ENCODE measurements at regions not wholly inside any gene's neighbourhood (a gene's known extent, or its start where the extent isn't known, plus 50 kb on each side); places are given as distances from the start of the nearest gene placed in this dataset.

DNA sequence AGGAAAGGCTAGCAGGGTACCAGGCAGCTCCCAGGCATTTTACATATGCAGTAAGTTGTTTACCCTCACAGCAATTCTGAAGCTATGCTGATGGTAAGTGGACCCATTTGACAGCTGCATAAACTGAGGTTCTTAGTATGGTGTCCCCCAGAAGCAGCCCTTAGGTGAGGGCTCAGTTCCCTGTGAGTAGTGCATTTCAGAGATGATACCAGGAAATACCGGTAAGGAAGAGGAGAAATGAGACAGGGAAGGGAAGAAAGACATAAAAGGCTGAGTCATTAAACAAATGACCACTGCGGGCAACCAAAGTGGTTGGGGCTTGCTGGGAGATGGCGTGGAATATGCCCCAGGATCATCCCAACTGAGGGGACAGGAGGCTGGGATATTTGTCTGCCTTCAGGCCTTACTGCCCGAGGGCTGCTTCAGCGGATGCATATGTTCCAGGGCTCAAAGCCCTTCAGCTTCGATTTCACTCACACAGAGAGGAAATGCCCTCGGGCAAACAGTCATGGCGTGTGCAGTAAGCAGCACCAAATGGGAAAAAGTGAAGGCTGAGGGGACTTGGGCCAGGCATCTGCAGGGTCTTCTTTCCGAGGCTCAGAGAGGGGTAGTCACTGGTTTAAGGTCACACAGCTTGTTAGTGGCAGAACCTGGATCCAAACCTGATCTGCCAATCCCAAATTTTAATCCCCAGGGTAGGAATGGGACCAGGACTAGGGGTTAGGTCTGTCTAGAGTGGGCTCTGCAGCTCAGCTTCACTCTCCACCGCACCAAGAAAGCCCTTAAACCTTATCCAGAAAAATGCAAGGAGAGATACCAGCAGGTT, 133.7 kb upstream of the RUNX3 start:
- TF ChIP-seq CTCF (IDR thresholded peaks at IDR 0.05) (no peak), EZH2 (IDR thresholded peaks at IDR 0.05; ENCODE audit: borderline replicate concordance, insufficient read depth, low read depth, low read length, poor library complexity, severe bottlenecking) (no peak)
